IPS DF 6.9 (cell line): ENCODE measurements at regions not wholly inside any gene's neighbourhood (a gene's known extent, or its start where the extent isn't known, plus 50 kb on each side); places are given as distances from the start of the nearest gene placed in this dataset.

Experiments used
- DNase-seq: peaks from one replicate; pipeline ENCODE4 v3.0.0-alpha.2; 2013; ENCODE audit warnings: low read depth, low spot score
- H3K27ac ChIP-seq: one replicate; pipeline ENCODE4 v1.5.1; 2013; ENCODE audit warnings: low read length, control low read depth
- H3K27me3 ChIP-seq: 2 replicates; pipeline ENCODE4 v1.6.1; 2013; ENCODE audit warnings: mild to moderate bottlenecking, low read length; ENCODE audit not compliant: control insufficient read depth, insufficient read depth
- H3K36me3 ChIP-seq: 2 replicates; pipeline ENCODE4 v1.6.1; 2013; ENCODE audit warnings: low read length; ENCODE audit not compliant: control insufficient read depth, insufficient read depth
- H3K4me1 ChIP-seq: 2 replicates; pipeline ENCODE4 v1.6.1; 2013; ENCODE audit warnings: low read length; ENCODE audit not compliant: control insufficient read depth, insufficient read depth
- H3K4me3 ChIP-seq: 2 replicates; pipeline ENCODE4 v1.5.1; 2013; ENCODE audit warnings: mild to moderate bottlenecking, low read length
- H3K9me3 ChIP-seq: 2 replicates; pipeline ENCODE4 v1.6.1; 2013; ENCODE audit warnings: low read length, inconsistent platforms; ENCODE audit not compliant: control insufficient read depth, insufficient read depth
- WGBS: extraction: QIAGEN DNeasy Blood & Tissue Kit; methylation state at CpG from one replicate; pipeline ENCODE4 v1.1.7; 2013; ENCODE audit warnings: mixed read lengths, missing lambda C conversion rate; ENCODE audit not compliant: insufficient read length, insufficient coverage; 5-methylcytosine and 5-hydroxymethylcytosine counted together

DNA sequence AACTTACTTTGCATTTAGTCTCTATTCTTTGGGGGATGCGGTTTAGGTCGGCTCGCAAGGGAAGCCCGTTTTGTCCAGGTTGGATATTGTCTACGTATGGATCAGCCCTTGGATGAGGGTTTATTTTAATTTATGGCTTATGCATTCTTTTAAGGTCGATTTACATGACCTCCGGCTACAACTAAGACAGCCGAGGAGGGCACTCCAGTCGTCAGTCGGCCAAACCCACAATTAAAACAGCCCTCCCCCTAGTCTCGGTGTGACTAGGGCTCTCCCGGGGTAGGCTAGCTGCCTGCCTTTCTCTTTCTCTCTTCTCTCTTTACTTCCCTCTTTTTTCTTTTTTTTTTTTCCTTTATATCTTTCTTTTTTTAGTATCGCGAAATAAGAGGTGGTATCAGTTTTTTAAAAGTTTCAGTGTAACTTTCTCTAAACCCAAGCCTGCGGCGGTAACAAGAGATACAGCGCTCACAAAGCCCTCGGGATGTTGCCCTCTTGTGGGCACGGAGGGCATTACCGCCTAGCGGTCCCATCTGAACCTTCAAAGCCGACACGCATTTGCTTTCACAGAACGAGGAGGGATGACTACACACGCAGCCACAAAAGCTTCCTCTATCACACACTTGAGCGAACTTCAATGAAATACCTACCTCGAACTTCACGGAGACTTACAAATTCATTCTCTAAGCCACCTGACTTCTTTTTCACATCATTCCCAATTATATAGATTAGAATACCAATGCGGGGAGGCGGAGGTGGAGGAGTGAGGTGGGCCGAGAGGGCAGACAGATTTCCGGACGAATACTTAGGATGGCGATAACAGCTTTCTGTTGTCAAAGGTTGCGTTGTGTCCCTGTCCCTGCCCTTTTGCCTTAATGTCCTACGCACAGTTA, 132.3 kb upstream of the C11orf58 start:
- WGBS, result no CpG with 5 or more reads among the region's 36 CpGs
- peaks cover 81% of the 10 kb centered on the region for H3K27me3 ChIP-seq

DNA sequence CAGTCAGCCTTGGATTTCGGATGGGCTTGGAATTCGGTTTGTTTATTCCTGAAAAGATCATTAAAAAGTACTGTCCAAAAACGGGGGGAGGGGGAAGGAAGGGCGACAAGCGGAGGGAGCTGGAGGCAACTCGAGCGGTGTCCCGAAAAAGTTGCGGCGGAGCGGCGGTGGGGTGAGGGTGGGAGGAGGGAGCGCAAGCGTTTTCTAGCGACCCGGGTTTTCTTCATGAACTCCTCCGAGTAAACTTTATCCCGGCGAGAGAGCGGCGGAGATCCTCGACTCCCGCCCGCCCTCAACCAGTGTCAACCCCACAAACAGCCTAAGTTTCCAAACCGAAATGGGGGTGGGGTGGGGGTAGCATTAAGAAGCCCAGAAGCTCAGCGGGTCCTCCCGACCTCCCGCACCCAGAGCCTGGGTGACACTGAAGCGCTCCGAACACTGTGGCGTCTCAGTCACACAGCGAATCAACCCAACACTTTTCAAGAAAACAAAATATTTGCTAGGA, 133.0 kb upstream of the C11orf58 start:
- no peaks in the 10 kb centered on the region for H3K9me3 ChIP-seq
- H3K36me3 ChIP-seq, result no peaks in the 10 kb centered on the region; the same call in 1 of the 2 replicates
- H3K4me1 ChIP-seq, result peaks cover 3% of the 10 kb centered on the region; the same call in 1 of the 2 replicates
- H3K27me3 ChIP-seq, result peaks cover 74% of the 10 kb centered on the region
- DNase-seq, result no peak
- H3K4me3 ChIP-seq, result peak overlapping the region; percentile 34; the same call in 1 of the 2 replicates
- H3K27ac ChIP-seq, result no peak overlapping the region
- WGBS, result no CpG with 5 or more reads among the region's 32 CpGs

More for the DNA sequence above, 132.3 kb upstream of the C11orf58 start:
- no peak overlapping the region for H3K27ac ChIP-seq
- no peak for DNase-seq
- H3K4me3 ChIP-seq, result peak overlapping the region; percentile 4; the same call in 1 of the 2 replicates
- no peaks in the 10 kb centered on the region; the same call in 1 of the 2 replicates for H3K36me3 ChIP-seq
- peaks cover 3% of the 10 kb centered on the region; the same call in 1 of the 2 replicates for H3K4me1 ChIP-seq
- no peaks in the 10 kb centered on the region for H3K9me3 ChIP-seq

DNA sequence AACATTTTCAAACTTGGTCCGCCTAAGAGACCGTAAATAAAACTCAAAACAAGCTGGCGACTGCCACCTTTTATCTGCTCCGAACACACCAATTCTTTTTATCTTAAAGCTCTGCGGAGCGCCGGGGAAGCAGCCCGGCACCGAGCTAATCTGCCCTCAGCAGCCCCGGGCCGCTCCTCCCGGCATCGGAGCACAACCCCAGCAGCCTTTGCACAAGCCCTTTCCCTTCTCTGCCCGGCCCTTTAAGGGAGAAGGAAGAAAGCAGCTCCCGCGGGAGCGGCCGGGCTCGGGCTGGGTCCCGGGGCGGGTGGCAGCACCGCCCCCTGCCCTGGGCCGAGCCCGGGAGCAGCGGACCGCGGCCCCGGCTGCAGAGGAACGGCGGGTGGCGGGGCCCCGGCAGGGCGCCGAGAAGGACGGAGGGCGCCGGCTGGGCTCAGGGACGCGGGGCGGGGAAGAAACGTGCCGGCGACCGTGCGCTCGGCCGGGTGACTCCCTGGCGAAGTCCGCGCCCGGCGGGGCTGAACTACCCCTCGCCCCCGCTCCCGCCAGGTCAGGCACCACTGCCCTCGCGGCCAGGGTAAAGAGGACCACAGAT, 133.6 kb upstream of the C11orf58 start:
- H3K4me3 ChIP-seq, result peak overlapping the region; percentile 34; the same call in 1 of the 2 replicates
- peaks cover 69% of the 10 kb centered on the region for H3K27me3 ChIP-seq
- no peak overlapping the region for H3K27ac ChIP-seq
- H3K4me1 ChIP-seq, result peaks cover 3% of the 10 kb centered on the region; the same call in 1 of the 2 replicates
- no peak for DNase-seq
- H3K9me3 ChIP-seq, result no peaks in the 10 kb centered on the region
- H3K36me3 ChIP-seq, result no peaks in the 10 kb centered on the region; the same call in 1 of the 2 replicates
- no CpG with 5 or more reads among the region's 57 CpGs for WGBS

DNA sequence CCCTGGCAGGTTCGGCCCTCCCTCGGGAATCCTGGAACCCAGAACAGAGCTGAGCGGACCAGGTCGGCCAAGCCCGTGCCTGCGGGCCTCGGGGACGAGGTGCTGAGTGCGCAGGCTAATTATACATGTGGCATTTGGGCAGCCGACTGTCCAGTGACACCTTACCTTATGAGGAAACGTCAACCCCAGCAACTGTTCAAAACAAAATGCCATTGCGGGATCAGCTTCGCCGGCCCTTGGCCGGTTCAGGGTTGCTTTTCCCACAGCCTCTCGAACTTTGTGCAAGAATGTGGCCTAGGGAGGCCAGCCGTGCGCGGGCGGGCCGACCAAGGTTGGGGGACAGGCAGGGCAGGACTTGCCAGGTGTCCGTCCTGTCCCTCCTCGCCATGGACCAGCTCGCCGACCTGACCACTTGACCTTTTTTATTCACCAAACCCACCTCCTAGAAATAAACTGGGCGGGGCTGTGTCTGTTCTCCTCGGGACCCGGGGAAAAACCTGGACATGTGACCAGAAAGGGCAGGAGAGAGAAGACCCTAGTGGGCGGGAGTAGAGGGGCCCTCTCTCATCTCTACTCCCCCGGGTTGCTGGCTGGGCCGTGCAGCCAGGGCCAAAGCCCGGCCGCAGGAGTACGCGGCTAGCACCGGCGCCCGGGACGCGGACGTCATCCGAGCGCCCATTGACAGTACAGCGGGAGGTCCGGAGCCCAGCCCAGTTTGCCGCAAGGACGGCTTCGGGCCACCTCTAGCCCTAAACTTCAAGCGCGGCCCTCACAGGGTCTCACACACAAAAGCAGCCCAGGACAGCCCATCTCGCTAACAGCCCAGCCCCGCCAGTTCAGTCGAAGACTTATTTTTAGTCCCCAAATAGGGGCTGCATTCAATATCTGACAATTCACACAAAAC, 134.3 kb upstream of the C11orf58 start:
- Histone ChIP-seq H3K27ac (no peak overlapping the region), H3K9me3 (no peaks in the 10 kb centered on the region), H3K27me3 (peaks cover 61% of the 10 kb centered on the region), H3K4me1 (peaks cover 3% of the 10 kb centered on the region; the same call in 1 of the 2 replicates), H3K36me3 (no peaks in the 10 kb centered on the region; the same call in 1 of the 2 replicates), H3K4me3 (peak overlapping the region; percentile 16; the same call in 1 of the 2 replicates)
- WGBS, result no CpG with 5 or more reads among the region's 53 CpGs
- no peak for DNase-seq

DNA sequence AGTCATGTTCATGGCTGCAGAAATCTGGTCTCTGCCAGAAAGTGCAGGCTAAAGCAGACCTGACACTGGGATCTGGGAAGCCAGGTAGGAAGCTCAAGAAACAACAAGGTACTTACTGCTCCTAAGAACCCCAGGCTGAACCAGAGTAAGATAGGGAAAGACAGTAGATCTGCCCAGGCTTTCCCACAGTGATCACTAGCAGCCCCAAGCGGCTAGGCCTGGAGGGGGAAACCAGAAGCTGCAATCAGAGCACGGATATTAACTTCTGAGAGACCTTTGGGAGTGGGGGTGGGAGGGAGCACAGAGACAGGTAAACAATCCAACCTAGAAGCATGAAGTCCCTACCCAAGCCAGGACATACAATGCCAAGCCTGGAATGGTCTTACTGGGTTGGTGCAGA, 135.2 kb upstream of the C11orf58 start:
- H3K9me3 ChIP-seq, result no peaks in the 10 kb centered on the region
- no peak for DNase-seq
- H3K27ac ChIP-seq, result no peak overlapping the region
- H3K36me3 ChIP-seq, result no peaks in the 10 kb centered on the region; the same call in 1 of the 2 replicates
- WGBS, result no CpG with 5 or more reads among the region's 2 CpGs
- no peak overlapping the region for H3K4me3 ChIP-seq
- peaks cover 3% of the 10 kb centered on the region; the same call in 1 of the 2 replicates for H3K4me1 ChIP-seq
- H3K27me3 ChIP-seq, result peaks cover 55% of the 10 kb centered on the region

DNA sequence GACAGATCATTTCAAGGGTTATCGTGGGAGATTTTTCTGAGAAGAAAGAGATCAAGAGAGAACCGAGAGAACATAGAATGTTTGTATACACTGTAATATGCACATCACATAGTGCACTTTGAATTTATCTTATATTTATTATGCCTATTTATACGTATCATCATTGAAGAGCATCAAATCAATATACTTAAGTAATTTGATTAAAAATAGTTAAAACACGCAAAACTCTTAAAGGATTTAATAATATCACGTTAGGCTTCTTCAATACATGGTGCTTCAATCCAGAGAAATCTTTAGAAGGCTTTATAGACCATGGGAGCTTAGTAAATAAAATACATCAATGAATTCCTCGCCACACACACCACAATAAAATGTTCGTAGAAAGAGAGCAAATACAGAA, 139.5 kb upstream of the C11orf58 start:
- Histone ChIP-seq H3K9me3 (no peaks in the 10 kb centered on the region), H3K4me3 (no peak overlapping the region), H3K27ac (no peak overlapping the region), H3K4me1 (peaks cover 2% of the 10 kb centered on the region; the same call in 1 of the 2 replicates), H3K27me3 (peaks cover 16% of the 10 kb centered on the region), H3K36me3 (no peaks in the 10 kb centered on the region)
- WGBS, result no CpG with 5 or more reads among the region's 7 CpGs
- no peak for DNase-seq

DNA sequence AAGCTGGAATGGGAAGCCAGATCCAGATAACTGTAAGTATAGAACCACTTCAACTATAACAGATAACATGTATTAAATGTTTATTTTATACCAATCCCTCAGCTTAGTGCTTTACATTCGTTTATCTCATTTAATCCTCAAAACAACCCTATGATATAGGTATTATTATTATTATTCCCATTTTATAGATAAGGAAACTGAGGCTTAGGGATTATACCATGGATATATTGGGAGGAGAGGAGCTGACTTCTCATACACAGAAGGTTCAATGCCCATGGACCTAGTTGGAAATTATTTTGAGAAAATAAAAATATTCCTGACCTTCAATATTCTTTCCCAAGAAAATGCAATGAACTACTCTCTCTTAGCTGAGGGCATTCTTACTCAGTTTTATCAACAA, 140.4 kb upstream of the C11orf58 start:
- Histone ChIP-seq H3K4me3 (no peak overlapping the region), H3K4me1 (no peaks in the 10 kb centered on the region), H3K36me3 (no peaks in the 10 kb centered on the region), H3K27me3 (peaks cover 8% of the 10 kb centered on the region; the same call in 1 of the 2 replicates), H3K9me3 (no peaks in the 10 kb centered on the region), H3K27ac (no peak overlapping the region)
- no CpG with 5 or more reads among the region's 1 CpG for WGBS
- DNase-seq, result no peak

DNA sequence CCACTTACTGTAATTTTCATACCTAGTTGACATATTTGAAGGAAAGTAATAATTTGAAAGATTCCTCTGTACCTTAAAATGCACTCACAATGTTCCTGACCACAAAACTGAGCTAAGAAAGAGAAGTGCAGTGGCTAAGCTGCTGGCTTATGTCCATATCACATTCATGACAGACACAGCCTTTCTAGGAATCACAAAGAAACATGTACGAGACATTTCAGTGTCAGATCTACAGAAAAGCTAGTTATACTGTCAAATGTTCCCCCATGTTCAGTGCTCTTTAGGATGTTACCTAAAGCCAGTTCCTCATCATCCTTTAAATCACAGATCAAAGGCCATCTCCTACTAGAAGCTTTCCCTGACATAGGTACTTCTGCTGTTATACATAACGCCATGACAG, 142.2 kb upstream of the C11orf58 start:
- DNase-seq, result no peak
- no peaks in the 10 kb centered on the region for H3K27me3 ChIP-seq

DNA sequence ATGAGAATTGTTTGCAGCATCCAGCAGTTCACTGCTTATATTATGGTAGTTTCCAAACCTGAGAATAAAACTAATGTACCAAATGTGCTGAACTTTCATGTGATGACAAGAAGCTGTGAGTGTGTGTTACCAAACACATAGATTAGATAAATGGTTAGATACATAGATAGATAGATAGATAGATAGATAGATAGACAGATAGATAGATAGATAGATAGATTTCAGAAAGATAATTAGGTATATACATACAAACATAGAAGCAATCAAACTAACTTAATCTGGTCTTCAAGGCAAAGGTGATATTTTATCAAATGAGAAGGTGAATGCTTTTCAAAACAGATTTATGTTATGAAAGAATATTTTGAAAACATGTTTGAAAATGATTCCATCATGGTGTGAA, 147.3 kb upstream of the C11orf58 start:
- DNase-seq, result no peak

More for the DNA sequence above, 142.2 kb upstream of the C11orf58 start:
- Histone ChIP-seq H3K4me1 (no peaks in the 10 kb centered on the region), H3K9me3 (no peaks in the 10 kb centered on the region), H3K36me3 (no peaks in the 10 kb centered on the region), H3K27ac (no peak overlapping the region), H3K4me3 (no peak overlapping the region)
- WGBS, result no CpG with 5 or more reads among the region's 2 CpGs

DNA sequence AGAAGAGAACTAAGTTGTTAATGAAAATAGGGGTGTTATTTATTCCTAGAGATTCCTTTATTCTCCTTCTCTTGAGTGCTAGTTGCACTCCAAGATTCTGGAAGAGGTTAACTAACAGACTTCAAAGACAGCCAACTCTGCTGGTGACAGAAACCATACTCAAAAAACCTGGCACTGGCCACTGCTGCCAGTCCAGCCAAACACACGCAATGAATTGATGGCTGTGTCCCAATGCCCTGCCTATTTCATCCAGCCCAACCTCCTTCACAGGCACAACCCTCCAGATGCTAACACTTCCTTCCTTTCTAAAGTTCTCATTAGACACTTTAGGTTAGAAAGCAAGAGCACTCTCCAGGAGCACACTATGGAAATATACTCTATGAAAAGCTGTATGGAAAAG, 150.8 kb upstream of the C11orf58 start:
- WGBS, result no CpG with 5 or more reads among the region's 1 CpG
- Histone ChIP-seq H3K4me1 (no peaks in the 10 kb centered on the region), H3K27me3 (no peaks in the 10 kb centered on the region), H3K27ac (no peak overlapping the region), H3K4me3 (no peak overlapping the region), H3K9me3 (no peaks in the 10 kb centered on the region), H3K36me3 (no peaks in the 10 kb centered on the region)
- no peak for DNase-seq

More for the DNA sequence above, 147.3 kb upstream of the C11orf58 start:
- Histone ChIP-seq H3K27me3 (no peaks in the 10 kb centered on the region), H3K9me3 (no peaks in the 10 kb centered on the region), H3K4me3 (no peak overlapping the region), H3K4me1 (no peaks in the 10 kb centered on the region), H3K27ac (no peak overlapping the region), H3K36me3 (no peaks in the 10 kb centered on the region)
